HepG2 (cell line): ENCODE measurements at regions not wholly inside any gene's neighbourhood (a gene's known extent, or its start where the extent isn't known, plus 50 kb on each side); places are given as distances from the start of the nearest gene placed in this dataset.

Source experiments
- ATAC-seq: fragments of 200-7000 bp; cut with Tn5 transposase; 3 replicates; pipeline ENCODE4 v1.9.1; 2020; ENCODE audit warnings: mild to moderate bottlenecking, moderate library complexity
- BruUV-seq: library from RNA; stranded (reverse); fragments of 400-500 nt; replicated peaks from 2 replicates; lab custom pipeline; 2021; lab: Mats Ljungman, UMichigan
- CTCF ChIA-PET: fragments of 300-600 bp; formaldehyde crosslinking; extraction: SDS; loops from one replicate; lab custom pipeline; 2021; ENCODE audit warnings: low total read pairs, inconsistent platforms, low intra/inter-chr PET ratio; lab: Yijun Ruan, JAX
- POLR2A ChIA-PET: fragments of 350-600 bp; sonication (Branson Sonifier 250); formaldehyde crosslinking; loops from one replicate; lab custom pipeline; 2020; ENCODE audit warnings: antibody characterized with exemption, inconsistent platforms; lab: Yijun Ruan, JAX
- DNase-seq: peaks from one replicate; pipeline ENCODE4 v3.0.0-alpha.2; 2015; ENCODE audit warnings: low spot score
- FAIRE-seq: peaks from 3 replicates; lab custom pipeline; 2011; peaks lifted over from hg19 to GRCh38; lab: Jason Lieb, UNC
- H2AFZ ChIP-seq: one replicate; pipeline ENCODE4 v1.6.1; 2011; ENCODE audit warnings: low read length, inconsistent platforms
- H3K27ac ChIP-seq: fragments of 300-600 bp; 3 replicates; pipeline ENCODE4 v1.8.0; 2011; ENCODE audit warnings: mixed run types, mild to moderate bottlenecking, mixed read lengths, low read length, inconsistent platforms; ENCODE audit not compliant: insufficient read depth; ENCODE audit errors: extremely low read length
- H3K27me3 ChIP-seq, 2 experiments: fragments of 200-600 bp in 1 of 2; 2 replicates in 1 of 2; 3 replicates in 1 of 2; pipeline versions ENCODE4 v1.6.0 to v1.8.0; 2011; ENCODE audit warnings: low read length in 2 of 2, mild to moderate bottlenecking in 2 of 2, moderate library complexity in 2 of 2, inconsistent platforms in 1 of 2; ENCODE audit not compliant: insufficient read depth in 2 of 2, control insufficient read depth in 1 of 2
- H3K36me3 ChIP-seq, 2 experiments: fragments of 200-600 bp in 1 of 2; replicated peaks in 1 of 2; 2 replicates in 1 of 2; 3 replicates in 1 of 2; pipeline versions ENCODE4 v1.5.1 to v1.8.0; 2011; ENCODE audit warnings: low read length in 2 of 2, inconsistent platforms in 1 of 2; ENCODE audit not compliant: insufficient read depth in 2 of 2, control insufficient read depth in 1 of 2
- H3K4me1 ChIP-seq: 2 replicates; pipeline ENCODE4 v1.5.1; 2012; ENCODE audit warnings: low read length, inconsistent platforms; ENCODE audit not compliant: insufficient read depth
- H3K4me2 ChIP-seq: 2 replicates; pipeline ENCODE4 v1.6.0; 2011; ENCODE audit warnings: low read depth, low read length, inconsistent platforms
- H3K4me3 ChIP-seq, 3 experiments: fragments of 200-600 bp in 1 of 3; sonication (generic), shearing (Covaris generic) in 1 of 3; replicated peaks in 1 of 3; 2 replicates each; pipeline ENCODE4 v1.5.1; 2011 to 2016; ENCODE audit warnings: low read length in 3 of 3, inconsistent platforms in 2 of 3, low read depth in 2 of 3, mild to moderate bottlenecking in 2 of 3, control low read depth in 1 of 3, mixed read lengths in 1 of 3; ENCODE audit not compliant: insufficient read depth in 1 of 3
- H3K79me2 ChIP-seq: one replicate; pipeline ENCODE4 v1.6.1; 2011; ENCODE audit warnings: low read length, inconsistent platforms; ENCODE audit not compliant: insufficient read depth
- H3K9ac ChIP-seq: 2 replicates; pipeline ENCODE4 v1.6.0; 2011; ENCODE audit warnings: mild to moderate bottlenecking, low read depth, low read length, inconsistent platforms; ENCODE audit not compliant: insufficient read depth
- H3K9me3 ChIP-seq: 2 replicates; pipeline ENCODE4 v1.5.1; 2012; ENCODE audit warnings: mild to moderate bottlenecking, low read length
- H4K20me1 ChIP-seq: 2 replicates; pipeline ENCODE4 v1.6.0; 2011; ENCODE audit warnings: inconsistent platforms, mild to moderate bottlenecking, low read length, moderate library complexity; ENCODE audit not compliant: insufficient read depth
- E2F2 ChIP-seq: sonication (generic); formaldehyde crosslinking; IDR thresholded peaks from 2 replicates; pipeline ENCODE4 v1.4.0; 2020; ENCODE audit warnings: missing genetic modification reagents, borderline replicate concordance
- E2F5 ChIP-seq: sonication (generic); formaldehyde crosslinking; conservative IDR thresholded peaks from 2 replicates; pipeline ENCODE4 v1.4.0; 2020; ENCODE audit warnings: missing genetic modification reagents
- KDM1A ChIP-seq: IDR thresholded peaks from 2 replicates; pipeline ENCODE4 v1.6.1; 2016; ENCODE audit warnings: missing compliant biosample characterization
- SP5 ChIP-seq: IDR thresholded peaks from 2 replicates; pipeline ENCODE4 v1.6.1; 2016; ENCODE audit warnings: low read depth, borderline replicate concordance
- ZFP1 ChIP-seq: IDR thresholded peaks from 2 replicates; pipeline ENCODE4 v1.6.1; 2016
- ZNF430 ChIP-seq: sonication (generic); formaldehyde crosslinking; IDR thresholded peaks from 2 replicates; pipeline ENCODE4 v1.9.0; 2021; ENCODE audit warnings: mild to moderate bottlenecking, missing genetic modification reagents
- WGBS: methylation state at CpG from one replicate; pipeline ENCODE4 v1.1.6; 2017; ENCODE audit warnings: low lambda C conversion rate; 5-methylcytosine and 5-hydroxymethylcytosine counted together
- in situ Hi-C: cut with HindIII; loops from 2 replicates; pipeline ENCODE4 v1.10.0; 2017; ENCODE audit warnings: low pct_unique_long_range_greater_than_20kb; ENCODE audit not compliant: extremely low pct_ligation_motif_present
- intact Hi-C: fragments of 100-400 bp; cut with micrococcal nuclease; formaldehyde crosslinking; loops from one replicate; pipeline ENCODE4 v1.10.0; 2022; ENCODE audit not compliant: unreplicated experiment

GRCh38 chr15:68488290-68488689 lies 56.3 kb upstream of the ITGA11 start:
- Histone ChIP-seq H3K4me3 (no peak overlapping the region), H4K20me1 (no peaks in the 10 kb centered on the region), H2AFZ (no peak overlapping the region), H3K36me3 (no peaks in the 10 kb centered on the region), H3K9me3 (no peaks in the 10 kb centered on the region), H3K79me2 (no peaks in the 10 kb centered on the region), H3K4me2 (no peak overlapping the region), H3K27ac (no peak overlapping the region), H3K9ac (no peak overlapping the region), H3K4me1 (no peaks in the 10 kb centered on the region), H3K27me3 (0 out of 5 replicates have a peak, but pooled peaks cover 0 to 1% of the 10 kb centered on the region in 2 experiments)
- 0% methylated on average over 5 of the region's 5 CpGs for WGBS
- intact Hi-C loops = no loop called here
- TF ChIP-seq ZFP1 = no peak
- no peak for TF ChIP-seq E2F5 (CRISPR knock-in tag)
- no peak for TF ChIP-seq ZNF430 (CRISPR knock-in tag)
- no peak for TF ChIP-seq E2F2 (CRISPR knock-in tag)
- TF ChIP-seq KDM1A = no peak
- ChIA-PET CTCF (no interaction called here), POLR2A (no interaction called here)
- DNase-seq (no peak), FAIRE-seq (no peak), ATAC-seq (no peak)
- no TSS peak for BruUV-seq
- in situ Hi-C loops = no loop called here

- no peaks in the 10 kb centered on the region for H3K79me2 ChIP-seq
- no peak for TF ChIP-seq SP5 (CRISPR knock-in tag)
- H3K4me3 ChIP-seq = no peak overlapping the region
- no peaks in the 10 kb centered on the region for H4K20me1 ChIP-seq
- H3K27ac ChIP-seq = no peak overlapping the region
- no peaks in the 10 kb centered on the region for H3K4me1 ChIP-seq
- no TSS peak for BruUV-seq
- no peak overlapping the region for H3K9ac ChIP-seq
- no peaks in the 10 kb centered on the region for H3K9me3 ChIP-seq
- no peak overlapping the region for H3K4me2 ChIP-seq
- no peak overlapping the region for H2AFZ ChIP-seq
- no peak for ATAC-seq
- intact Hi-C loops = no loop called here
- FAIRE-seq = no peak
- ChIA-PET POLR2A (no interaction called here), CTCF (no interaction called here)
- DNase-seq = no peak
- H3K27me3 ChIP-seq = peaks cover 0 to 1% of the 10 kb centered on the region in 2 experiments; a peak in 1 of 5 replicates
- WGBS = 19% methylated on average over 2 of the region's 5 CpGs
- in situ Hi-C loops = no loop called here
- H3K36me3 ChIP-seq = no peaks in the 10 kb centered on the region
Measured at GRCh38 chr15:68488966-68489365, 57.0 kb upstream of the ITGA11 start.
